Parathyroid adenoma (tissue), 2 donors: ENCODE measurements at regions not wholly inside any gene's neighbourhood (a gene's known extent, or its start where the extent isn't known, plus 50 kb on each side); places are given as distances from the start of the nearest gene placed in this dataset.
"Not testable (repeated sequence)": the region's sequence is repeated elsewhere in the genome, so short reads cannot be mapped to it uniquely, and the experiment has no call there.

Source experiments
- H2AFZ ChIP-seq: fragments of 300-600 bp; sonication (generic); one replicate; pipeline ENCODE4 v1.7.0; 2017; ENCODE audit warnings: antibody characterized with exemption, mild to moderate bottlenecking
- H3K27ac ChIP-seq: fragments of 300-600 bp; sonication (generic); one replicate; pipeline ENCODE4 v1.7.0; 2017
- H3K27me3 ChIP-seq: fragments of 300-600 bp; sonication (generic); one replicate; pipeline ENCODE4 v1.7.0; 2017; ENCODE audit warnings: low read length; ENCODE audit not compliant: control insufficient read depth, insufficient read depth
- H3K36me3 ChIP-seq: fragments of 300-600 bp; sonication (generic); one replicate; pipeline ENCODE4 v1.7.0; 2017; ENCODE audit warnings: low read length; ENCODE audit not compliant: control insufficient read depth, insufficient read depth
- H3K4me1 ChIP-seq: fragments of 300-600 bp; sonication (generic); one replicate; pipeline ENCODE4 v1.7.0; 2017; ENCODE audit warnings: control low read depth
- H3K4me2 ChIP-seq: fragments of 300-600 bp; sonication (generic); one replicate; pipeline ENCODE4 v1.7.0; 2017; ENCODE audit warnings: low read length
- H3K4me3 ChIP-seq: fragments of 300-600 bp; sonication (generic); one replicate; pipeline ENCODE4 v1.7.0; 2017; ENCODE audit warnings: low read depth, low read length
- H3K79me2 ChIP-seq: fragments of 300-600 bp; sonication (generic); one replicate; pipeline ENCODE4 v1.7.0; 2017; ENCODE audit warnings: control low read depth
- H3K9ac ChIP-seq: fragments of 300-600 bp; sonication (generic); one replicate; pipeline ENCODE4 v1.7.0; 2017; ENCODE audit warnings: mild to moderate bottlenecking
- H3K9me3 ChIP-seq: fragments of 300-600 bp; sonication (generic); one replicate; pipeline ENCODE4 v1.7.0; 2017; ENCODE audit warnings: low read length; ENCODE audit not compliant: control insufficient read depth
- CTCF ChIP-seq: fragments of 300-600 bp; sonication (generic); IDR thresholded peaks from one replicate; pipeline ENCODE4 v1.7.0; 2017; ENCODE audit warnings: antibody characterized with exemption, mild to moderate bottlenecking
- donor health status: primary hyperparathyroidism.

- no peak overlapping the region for H3K9ac ChIP-seq
- no peak overlapping the region for H3K4me2 ChIP-seq
- H3K27ac ChIP-seq, result no peak overlapping the region
- no peaks in the 10 kb centered on the region for H3K9me3 ChIP-seq
- no peak overlapping the region for H2AFZ ChIP-seq
- no peaks in the 10 kb centered on the region for H3K27me3 ChIP-seq
- H3K4me3 ChIP-seq, result no peak overlapping the region
- H3K4me1 ChIP-seq, result no peaks in the 10 kb centered on the region
- no peaks in the 10 kb centered on the region for H3K36me3 ChIP-seq
- no peaks in the 10 kb centered on the region for H3K79me2 ChIP-seq
- no peak for TF ChIP-seq CTCF
These were observed 234.9 kb upstream of the TARS1 start for GRCh38 chr5:33205727-33206410.

- no peaks in the 10 kb centered on the region for H3K4me1 ChIP-seq
- no peaks in the 10 kb centered on the region for H3K27me3 ChIP-seq
- no peaks in the 10 kb centered on the region for H3K36me3 ChIP-seq
- H2AFZ ChIP-seq, result no peak overlapping the region
- no peaks in the 10 kb centered on the region for H3K9me3 ChIP-seq
- H3K4me2 ChIP-seq, result no peak overlapping the region
- TF ChIP-seq CTCF, result no peak
- H3K79me2 ChIP-seq, result no peaks in the 10 kb centered on the region
- H3K4me3 ChIP-seq, result no peak overlapping the region
- no peak overlapping the region for H3K27ac ChIP-seq
- H3K9ac ChIP-seq, result no peak overlapping the region
These were observed 233.7 kb upstream of the TARS1 start for GRCh38 chr5:33206962-33207506.

- Histone ChIP-seq H3K27ac (no peak overlapping the region), H3K79me2 (no peaks in the 10 kb centered on the region), H3K4me3 (no peak overlapping the region), H3K36me3 (no peaks in the 10 kb centered on the region), H3K4me1 (no peaks in the 10 kb centered on the region), H3K9ac (no peak overlapping the region), H3K4me2 (no peak overlapping the region), H2AFZ (no peak overlapping the region), H3K27me3 (no peaks in the 10 kb centered on the region), H3K9me3 (no peaks in the 10 kb centered on the region)
- no peak for TF ChIP-seq CTCF
These were observed 231.5 kb upstream of the TARS1 start for GRCh38 chr5:33209252-33209651.

- not testable (repeated sequence) for H3K4me2 ChIP-seq, H3K27ac ChIP-seq, H3K9ac ChIP-seq, H3K27me3 ChIP-seq, H3K4me3 ChIP-seq, H3K79me2 ChIP-seq, H3K36me3 ChIP-seq, H3K9me3 ChIP-seq, H2AFZ ChIP-seq, H3K4me1 ChIP-seq
These were observed 230.5 kb upstream of the TARS1 start for GRCh38 chr5:33210221-33210620.

- no peak overlapping the region for H3K27ac ChIP-seq
- no peak overlapping the region for H3K4me3 ChIP-seq
- no peak overlapping the region for H3K9ac ChIP-seq
- no peaks in the 10 kb centered on the region for H3K79me2 ChIP-seq
- H3K4me2 ChIP-seq, result no peak overlapping the region
- no peaks in the 10 kb centered on the region for H3K36me3 ChIP-seq
- no peaks in the 10 kb centered on the region for H3K4me1 ChIP-seq
- no peak for TF ChIP-seq CTCF
- H3K9me3 ChIP-seq, result no peaks in the 10 kb centered on the region
- no peak overlapping the region for H2AFZ ChIP-seq
- H3K27me3 ChIP-seq, result no peaks in the 10 kb centered on the region
These were observed 229.8 kb upstream of the TARS1 start for GRCh38 chr5:33210978-33211377.
